GM18867 (cell line): ENCODE measurements at regions not wholly inside any gene's neighbourhood (a gene's known extent, or its start where the extent isn't known, plus 50 kb on each side); places are given as distances from the start of the nearest gene placed in this dataset.
"Not testable (repeated sequence)": the region's sequence is repeated elsewhere in the genome, so short reads cannot be mapped to it uniquely, and the experiment has no call there.

Source experiments
- ATAC-seq: cut with Tn5 transposase; IDR thresholded peaks from one replicate; pipeline ENCODE4 v1.9.1; 2021; ENCODE audit warnings: mild to moderate bottlenecking, moderate library complexity; ENCODE audit not compliant: unreplicated experiment

DNA sequence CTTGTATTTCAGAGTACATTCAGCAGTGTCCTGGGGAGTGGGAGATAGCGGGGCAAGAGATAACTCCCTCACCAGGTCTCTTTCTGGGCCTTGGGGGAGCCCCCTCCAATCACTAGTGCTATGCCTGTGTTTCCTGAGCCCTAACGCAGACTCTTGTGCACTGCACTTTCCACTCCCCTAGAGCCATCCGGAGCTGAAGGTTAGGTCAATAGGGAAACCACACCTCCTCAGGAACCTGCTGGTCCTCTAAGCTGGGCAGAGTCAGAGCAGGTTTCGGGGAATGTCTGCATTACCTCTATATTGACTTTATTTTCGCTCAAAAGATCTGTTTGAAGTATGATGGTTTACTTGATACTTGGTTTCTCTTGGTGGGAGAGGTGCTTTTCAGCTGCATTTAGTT, 617.0 kb upstream of the ROBO1 start:
- no peak for ATAC-seq

DNA sequence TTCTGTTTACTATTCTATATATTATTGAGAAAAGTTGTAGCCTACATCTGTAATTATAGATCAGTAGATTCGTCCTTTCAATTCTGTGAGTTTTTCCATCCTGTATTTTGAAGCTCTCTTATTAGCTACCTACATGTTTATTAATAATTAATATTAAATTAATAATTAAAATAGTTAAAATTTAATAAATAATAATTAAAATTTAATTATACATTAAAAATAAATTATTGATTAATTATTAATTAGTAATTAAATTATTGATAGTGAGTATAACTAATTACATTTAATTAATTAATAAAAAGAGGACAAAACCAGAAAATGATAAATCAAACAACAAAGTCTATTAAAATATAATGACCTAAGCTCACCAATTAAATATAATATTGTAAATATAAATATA, 606.6 kb upstream of the ROBO1 start:
- no peak for ATAC-seq

DNA sequence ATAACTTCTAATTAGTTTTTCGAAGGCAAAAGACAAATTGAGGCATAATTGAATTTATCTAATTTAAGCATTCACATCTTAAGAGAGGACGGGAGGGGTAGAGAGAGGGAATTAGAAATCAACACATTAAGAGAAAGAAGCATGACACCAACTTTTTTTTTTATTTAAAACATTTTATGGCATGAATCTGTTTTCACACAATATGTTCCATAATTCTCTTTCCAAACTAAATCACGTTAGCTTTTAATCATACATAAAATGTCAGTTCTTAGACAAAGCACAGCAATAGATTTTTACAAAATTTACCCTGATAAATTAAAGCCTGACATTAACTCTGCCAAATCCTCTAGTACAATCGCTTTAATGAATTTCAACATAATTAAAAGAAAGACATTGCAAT, 600.8 kb upstream of the ROBO1 start:
- no peak for ATAC-seq

- ATAC-seq = no peak
These were observed 599.2 kb upstream of the ROBO1 start for GRCh38 chr3:80366808-80367548.

DNA sequence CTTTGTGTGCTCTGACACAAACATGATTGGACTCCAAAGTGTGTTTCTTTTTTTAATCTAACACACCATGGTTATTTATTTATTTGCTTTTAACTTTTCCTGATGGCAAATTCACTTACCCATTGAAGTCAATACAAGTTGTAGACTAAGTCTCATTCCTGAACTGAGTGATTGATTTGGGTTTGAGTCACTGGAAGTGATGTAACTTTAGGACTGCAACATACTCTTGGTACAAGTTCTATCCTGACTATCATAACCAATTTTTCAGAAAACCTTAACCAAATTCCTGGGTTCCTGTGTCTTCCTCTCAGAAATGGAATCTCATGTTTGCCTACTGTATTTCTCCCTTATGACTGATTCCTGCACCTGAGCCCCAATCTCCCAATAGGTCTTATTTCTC, 590.0 kb upstream of the ROBO1 start:
- ATAC-seq = no peak

- ATAC-seq = no peak
These were observed 587.3 kb upstream of the ROBO1 start for GRCh38 chr3:80355144-80355543.

DNA sequence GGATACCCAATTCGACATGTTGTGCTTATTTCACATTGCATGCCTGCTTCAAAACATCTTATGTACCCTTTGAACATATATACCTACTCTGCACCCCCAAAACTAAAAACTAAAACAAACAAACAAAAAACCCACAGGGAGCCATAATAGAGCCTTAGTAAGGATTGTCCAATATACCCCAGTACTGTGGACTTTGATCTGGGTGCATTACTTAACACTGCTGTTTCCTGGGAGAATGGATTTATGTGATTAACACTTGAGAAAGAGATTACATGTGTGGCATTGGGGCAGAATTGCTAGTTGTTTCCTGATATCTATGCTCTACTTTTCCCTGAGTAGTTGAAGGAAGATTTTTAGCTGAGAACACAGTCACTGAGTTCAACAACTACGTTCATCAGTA, 583.4 kb upstream of the ROBO1 start:
- ATAC-seq = no peak

- ATAC-seq = no peak
These were observed 583.0 kb upstream of the ROBO1 start for GRCh38 chr3:80350771-80351170.

- no peak for ATAC-seq
These were observed 570.6 kb upstream of the ROBO1 start for GRCh38 chr3:80338366-80338765.

- no peak for ATAC-seq
These were observed 566.7 kb upstream of the ROBO1 start for GRCh38 chr3:80334534-80334933.

GRCh38 chr3:80331494-80332170, 563.8 kb upstream of the ROBO1 start:
- no peak for ATAC-seq

GRCh38 chr3:80314541-80314940, 546.7 kb upstream of the ROBO1 start:
- ATAC-seq = not testable (repeated sequence)

GRCh38 chr3:80308637-80309036, 540.8 kb upstream of the ROBO1 start:
- ATAC-seq = no peak

DNA sequence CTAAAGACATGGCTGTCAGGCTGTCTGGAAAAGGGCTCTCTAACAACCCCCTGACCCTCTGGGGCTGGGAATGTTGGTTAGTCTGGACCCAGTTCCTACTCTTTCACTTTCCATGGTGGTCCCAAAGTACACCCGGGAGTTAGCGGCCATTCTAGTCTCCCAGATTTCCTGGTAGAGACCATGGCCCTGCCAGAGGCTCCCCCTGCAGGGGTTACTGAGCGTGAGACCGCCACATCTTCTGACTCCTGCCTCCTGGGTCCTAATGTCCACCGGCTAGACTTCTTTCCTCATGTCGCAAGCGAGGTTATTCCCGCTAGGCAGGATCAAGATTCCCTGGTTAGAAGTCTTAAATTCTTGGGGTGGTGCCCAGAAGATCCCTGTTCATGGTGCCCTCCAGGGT, 540.0 kb upstream of the ROBO1 start:
- no peak for ATAC-seq

DNA sequence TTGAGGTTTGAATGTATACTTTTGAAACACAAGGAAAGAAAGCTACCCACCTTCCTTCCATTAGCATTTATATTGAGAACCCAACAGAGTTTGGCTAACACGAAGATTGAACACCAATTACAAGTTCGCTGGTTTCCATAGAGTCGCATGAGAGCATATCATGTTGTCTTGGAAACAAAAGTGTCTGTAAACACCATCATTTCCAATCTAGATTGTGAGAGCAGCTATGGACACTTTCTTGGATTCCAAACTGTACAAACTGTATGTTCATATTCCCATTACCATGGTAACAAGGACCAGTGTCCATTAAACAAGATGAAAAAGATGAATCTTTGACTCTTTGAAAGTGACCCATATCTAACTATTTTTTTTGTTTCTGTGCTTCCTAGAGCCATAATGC, 529.9 kb upstream of the ROBO1 start:
- ATAC-seq = no peak

GRCh38 chr3:80285388-80285787, 517.6 kb upstream of the ROBO1 start:
- no peak for ATAC-seq

GRCh38 chr3:80283783-80284182, 516.0 kb upstream of the ROBO1 start:
- ATAC-seq = no peak

GRCh38 chr3:80278056-80278455, 510.3 kb upstream of the ROBO1 start:
- ATAC-seq = no peak

DNA sequence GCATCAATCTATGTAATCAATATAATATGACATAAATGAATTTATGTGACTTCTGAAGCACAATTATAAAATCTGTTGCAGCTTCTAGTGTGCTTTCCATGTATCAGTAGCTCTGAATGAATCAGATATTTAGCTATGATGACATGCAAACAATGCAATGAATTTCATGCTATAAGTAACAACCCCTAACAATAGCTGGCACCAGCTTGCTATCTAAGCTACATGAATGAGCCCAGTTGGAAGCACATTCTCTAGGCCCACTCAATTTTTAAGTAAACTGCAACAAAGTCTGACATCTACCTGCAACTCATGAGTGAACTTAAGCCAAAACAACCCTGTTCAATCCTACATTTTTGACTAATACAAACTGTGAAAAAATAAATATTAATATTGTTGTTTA, 507.3 kb upstream of the ROBO1 start:
- ATAC-seq = no peak

DNA sequence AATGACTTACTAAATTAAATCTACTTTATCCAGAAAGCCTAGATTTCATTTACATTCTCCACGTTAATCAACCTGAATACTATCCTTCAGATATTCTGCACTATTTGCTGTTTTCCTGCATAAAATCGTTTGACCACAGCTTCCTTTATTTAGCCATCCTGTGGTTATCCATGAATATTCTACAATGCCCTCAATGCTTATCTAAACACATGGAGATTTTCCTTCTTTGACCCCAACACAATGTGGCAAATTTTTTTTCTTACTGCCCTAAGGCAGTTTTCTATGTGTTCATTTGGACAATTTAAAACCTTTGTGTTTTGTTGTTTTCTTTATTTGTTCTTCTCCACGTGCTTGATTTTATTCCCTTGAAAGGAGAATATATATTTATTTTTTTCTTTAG, 495.5 kb upstream of the ROBO1 start:
- ATAC-seq = no peak

GRCh38 chr3:80261082-80261481, 493.3 kb upstream of the ROBO1 start:
- ATAC-seq = no peak

GRCh38 chr3:80259736-80260135, 491.9 kb upstream of the ROBO1 start:
- ATAC-seq = no peak

- ATAC-seq = no peak
These were observed 484.3 kb upstream of the ROBO1 start for GRCh38 chr3:80252113-80252512.
